T-helper 2 cell treated with Interferon-gamma antibody and Interleukin-4, amounts not matched to agents 5 μg/mL and 100 μg/mL, for 36 hours (primary cell): ENCODE measurements at regions not wholly inside any gene's neighbourhood (a gene's known extent, or its start where the extent isn't known, plus 50 kb on each side); places are given as distances from the start of the nearest gene placed in this dataset.
"Not testable (repeated sequence)": the region's sequence is repeated elsewhere in the genome, so short reads cannot be mapped to it uniquely, and the experiment has no call there.

ENCODE experiments used
- DNase-seq: peaks from one replicate; pipeline ENCODE4 v3.0.0; 2021; ENCODE audit warnings: low spot score
- H3K27ac Mint-ChIP-seq: one replicate; pipeline ENCODE4 v1.8.0; 2021; ENCODE audit warnings: mild to moderate bottlenecking, mixed read lengths
- H3K27me3 Mint-ChIP-seq: one replicate; pipeline ENCODE4 v1.8.0; 2021; ENCODE audit warnings: low read depth, mixed read lengths
- H3K36me3 Mint-ChIP-seq: one replicate; pipeline ENCODE4 v1.8.0; 2021; ENCODE audit warnings: low read depth, mixed read lengths
- H3K4me1 Mint-ChIP-seq: one replicate; pipeline ENCODE4 v1.8.0; 2021; ENCODE audit warnings: low read depth, mixed read lengths
- H3K4me3 Mint-ChIP-seq: one replicate; pipeline ENCODE4 v1.8.0; 2022; ENCODE audit warnings: mild to moderate bottlenecking, moderate library complexity, mixed read lengths
- H3K9me3 Mint-ChIP-seq: one replicate; pipeline ENCODE4 v1.8.0; 2021; ENCODE audit warnings: mixed read lengths

DNA sequence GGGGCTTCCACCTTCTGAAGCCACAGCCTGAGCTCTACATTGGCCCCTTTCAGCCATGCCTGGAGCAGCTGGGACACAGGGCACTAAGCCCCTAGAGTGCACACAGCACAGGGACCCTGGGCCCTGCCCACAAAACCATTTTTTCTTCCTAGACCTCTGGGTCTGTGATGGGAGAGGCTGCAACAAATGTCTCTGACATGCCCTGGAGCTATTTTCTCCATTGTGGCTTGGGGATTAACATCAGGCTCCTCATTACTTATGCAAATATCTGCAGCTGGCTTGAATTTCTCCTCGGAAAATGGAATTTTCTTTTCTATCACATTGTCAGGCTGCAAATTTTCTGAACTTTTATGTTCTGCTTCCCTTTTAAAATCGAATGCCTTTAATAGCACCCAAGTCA, 795.7 kb downstream of the LTN1 start:
- Mint-ChIP-seq H3K27me3 (no peaks in the 10 kb centered on the region), H3K36me3 (no peaks in the 10 kb centered on the region), H3K9me3 (peaks cover 28% of the 10 kb centered on the region), H3K27ac (no peak overlapping the region), H3K4me3 (no peak overlapping the region), H3K4me1 (no peaks in the 10 kb centered on the region)
- no peak for DNase-seq

DNA sequence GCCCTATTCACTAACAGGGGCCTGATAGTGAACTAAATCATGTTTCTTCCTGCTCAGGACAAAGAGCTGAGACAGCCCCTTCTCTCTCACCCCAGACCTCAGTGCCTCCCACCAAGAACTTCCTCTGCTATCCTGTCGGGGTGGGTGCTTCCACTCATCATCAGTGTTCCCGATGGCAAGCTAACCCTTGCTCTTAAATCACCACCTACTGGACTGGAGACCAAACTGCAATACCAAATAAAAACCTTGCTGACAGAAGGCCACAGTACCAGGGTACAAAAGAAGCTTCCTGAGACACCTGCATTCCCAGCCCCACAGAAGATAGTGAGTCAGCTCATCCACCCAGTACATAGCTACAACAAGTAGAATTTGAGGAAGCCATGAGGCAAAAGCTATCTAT, 799.5 kb downstream of the LTN1 start:
- Mint-ChIP-seq H3K9me3 (peaks cover 30% of the 10 kb centered on the region), H3K36me3 (no peaks in the 10 kb centered on the region), H3K4me1 (no peaks in the 10 kb centered on the region), H3K27me3 (no peaks in the 10 kb centered on the region), H3K27ac (no peak overlapping the region), H3K4me3 (no peak overlapping the region)
- DNase-seq, result no peak

DNA sequence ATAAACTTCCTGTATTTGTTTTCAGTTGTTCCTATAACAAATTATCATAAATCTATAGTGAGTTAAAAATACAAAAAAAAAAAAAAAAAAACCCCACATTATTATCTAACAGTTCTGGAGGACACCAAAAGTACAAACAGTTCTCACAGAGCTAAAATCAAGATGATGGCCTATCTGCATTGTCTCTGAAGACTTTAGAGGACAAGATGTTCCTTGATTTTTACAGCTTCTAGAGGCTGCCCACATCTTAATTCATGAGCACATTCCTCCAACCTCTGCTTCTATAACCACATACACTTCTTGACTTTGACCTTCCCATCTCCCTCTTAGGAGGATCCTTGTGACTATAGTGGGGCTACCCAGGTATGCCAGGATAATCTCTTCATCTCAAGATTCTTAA, 806.1 kb downstream of the LTN1 start:
- Mint-ChIP-seq H3K36me3 (no peaks in the 10 kb centered on the region), H3K4me1 (no peaks in the 10 kb centered on the region), H3K27ac (no peak overlapping the region), H3K4me3 (no peak overlapping the region), H3K9me3 (peaks cover 6% of the 10 kb centered on the region), H3K27me3 (no peaks in the 10 kb centered on the region)
- DNase-seq, result no peak

DNA sequence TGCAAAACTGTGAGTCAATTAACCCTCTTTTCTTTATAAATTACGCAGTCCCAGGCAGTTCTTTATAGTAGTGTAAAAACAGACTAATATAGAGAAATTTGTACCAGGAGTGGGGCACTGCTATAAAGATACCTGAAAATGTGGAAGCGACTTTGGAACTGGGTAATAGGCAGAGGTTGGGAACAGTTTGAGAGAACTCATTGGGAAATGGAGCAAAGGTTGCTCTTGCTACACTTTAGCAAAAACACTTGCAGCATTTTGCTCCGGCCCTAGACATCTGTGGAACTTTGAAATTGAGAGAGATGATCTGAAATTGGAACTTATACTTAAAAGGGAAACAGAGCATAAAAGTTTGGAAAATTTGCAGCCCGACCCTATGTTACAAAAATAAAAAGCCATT, 810.9 kb downstream of the LTN1 start:
- DNase-seq, result no peak
- Mint-ChIP-seq H3K9me3 (peaks cover 4% of the 10 kb centered on the region), H3K4me3 (no peak overlapping the region), H3K27me3 (no peaks in the 10 kb centered on the region), H3K4me1 (no peaks in the 10 kb centered on the region), H3K27ac (no peak overlapping the region), H3K36me3 (no peaks in the 10 kb centered on the region)

DNA sequence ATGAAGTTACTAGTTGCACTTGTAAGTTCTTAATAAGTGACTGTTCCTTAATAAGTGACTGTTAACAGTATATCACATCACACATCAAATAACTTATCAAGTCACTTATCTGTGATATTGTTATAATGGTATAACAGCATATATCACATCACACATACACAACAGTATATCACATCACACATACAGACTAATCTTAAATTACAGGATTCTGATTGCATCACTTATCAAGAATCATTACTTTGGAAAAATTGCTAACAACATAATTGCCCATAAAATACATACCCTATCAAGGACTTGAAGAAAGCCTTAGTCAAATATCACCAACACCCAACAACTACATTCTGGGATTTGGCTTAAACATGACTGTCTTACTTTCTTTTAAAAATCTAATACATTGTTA, 813.5 kb downstream of the LTN1 start:
- Mint-ChIP-seq H3K9me3 (peaks cover 4% of the 10 kb centered on the region), H3K4me3 (no peak overlapping the region), H3K27ac (no peak overlapping the region), H3K4me1 (no peaks in the 10 kb centered on the region), H3K36me3 (no peaks in the 10 kb centered on the region), H3K27me3 (no peaks in the 10 kb centered on the region)
- DNase-seq, result no peak

DNA sequence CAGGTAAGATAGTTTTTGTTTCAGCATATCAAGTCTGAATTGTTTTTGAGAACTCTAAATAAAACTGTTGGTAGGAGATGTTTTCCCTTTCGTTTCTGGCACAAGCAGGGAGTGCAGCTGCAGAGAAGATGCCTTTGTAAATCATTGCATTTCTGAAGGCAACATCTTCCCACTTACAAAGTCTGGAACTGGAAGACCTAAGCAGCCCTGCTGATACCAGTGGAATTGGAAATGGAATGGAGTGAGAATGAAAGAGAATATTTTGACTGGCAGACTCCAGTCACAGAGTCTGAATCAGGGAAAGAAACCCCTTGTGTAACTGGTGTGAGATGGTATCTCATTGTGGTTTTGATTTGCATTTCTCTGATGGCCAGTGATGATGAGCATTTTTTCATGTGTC, 815.6 kb downstream of the LTN1 start:
- DNase-seq, result no peak
- H3K27ac Mint-ChIP-seq, result no peak overlapping the region
- H3K4me3 Mint-ChIP-seq, result no peak overlapping the region
- H3K4me1 Mint-ChIP-seq, result no peaks in the 10 kb centered on the region
- H3K27me3 Mint-ChIP-seq, result no peaks in the 10 kb centered on the region
- H3K9me3 Mint-ChIP-seq, result no peaks in the 10 kb centered on the region
- no peaks in the 10 kb centered on the region for H3K36me3 Mint-ChIP-seq

DNA sequence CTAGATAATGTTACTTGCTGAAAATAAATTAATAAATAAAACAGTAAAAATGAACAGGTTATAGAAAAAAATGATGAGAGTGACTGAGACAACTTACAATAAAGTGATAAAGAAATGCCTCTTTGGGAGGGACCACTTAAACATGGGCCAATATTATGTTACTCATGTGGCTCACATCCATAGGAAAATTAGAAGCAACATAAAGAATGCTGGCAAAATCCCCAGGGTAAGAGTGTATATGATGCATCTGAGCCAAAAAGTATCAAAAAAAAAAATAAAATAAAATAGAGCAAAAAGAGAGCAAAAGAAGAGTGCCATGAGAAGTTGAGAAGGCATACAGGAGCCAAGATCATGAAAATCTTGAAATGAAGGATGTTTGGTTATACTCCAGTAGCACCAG, 818.0 kb downstream of the LTN1 start:
- Mint-ChIP-seq H3K27ac (no peak overlapping the region), H3K9me3 (no peaks in the 10 kb centered on the region), H3K27me3 (no peaks in the 10 kb centered on the region), H3K4me1 (no peaks in the 10 kb centered on the region), H3K4me3 (no peak overlapping the region), H3K36me3 (no peaks in the 10 kb centered on the region)
- DNase-seq, result no peak

DNA sequence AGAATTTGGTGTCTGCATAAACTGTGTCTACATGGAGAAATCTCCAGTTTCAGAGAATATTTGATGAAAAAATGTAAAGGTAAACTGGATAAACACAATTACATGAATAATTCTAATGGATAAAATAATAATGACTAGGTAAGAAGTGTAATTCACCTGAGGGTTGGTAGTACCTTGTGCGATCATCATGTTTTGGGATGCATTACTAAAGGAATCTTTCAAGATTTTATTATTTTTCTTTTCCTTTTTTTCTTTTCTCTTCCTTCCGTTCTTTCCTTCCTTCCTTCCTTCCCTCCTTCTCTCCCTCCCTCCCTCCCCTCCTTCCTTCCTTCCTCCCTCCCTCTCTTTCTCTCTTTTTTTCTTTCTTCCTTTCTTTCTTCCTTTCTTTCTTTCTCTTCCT, 818.7 kb downstream of the LTN1 start:
- no peaks in the 10 kb centered on the region for H3K36me3 Mint-ChIP-seq
- no peaks in the 10 kb centered on the region for H3K9me3 Mint-ChIP-seq
- no peaks in the 10 kb centered on the region for H3K4me1 Mint-ChIP-seq
- no peak overlapping the region for H3K4me3 Mint-ChIP-seq
- H3K27me3 Mint-ChIP-seq, result no peaks in the 10 kb centered on the region
- DNase-seq, result no peak
- H3K27ac Mint-ChIP-seq, result no peak overlapping the region

DNA sequence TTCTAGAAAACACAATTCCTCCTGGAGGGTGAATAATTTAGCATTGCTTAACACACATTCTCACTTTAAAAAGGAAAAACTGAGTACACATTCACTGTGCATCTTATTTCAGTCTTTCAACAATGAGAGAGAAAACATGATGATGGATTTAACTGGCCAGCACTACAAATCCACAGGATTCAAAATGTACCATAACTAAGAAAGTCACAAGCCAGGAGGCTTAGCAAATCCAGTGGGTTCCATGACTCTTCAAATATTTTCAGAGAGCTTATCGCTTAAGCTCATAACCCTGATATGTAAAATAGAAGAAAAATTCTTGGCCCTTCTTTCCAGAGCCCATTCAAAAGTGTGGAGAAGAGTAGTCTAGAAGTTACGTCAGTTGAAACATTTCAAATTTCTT, 820.3 kb downstream of the LTN1 start:
- DNase-seq, result no peak
- H3K4me3 Mint-ChIP-seq, result no peak overlapping the region
- no peaks in the 10 kb centered on the region for H3K9me3 Mint-ChIP-seq
- no peaks in the 10 kb centered on the region for H3K27me3 Mint-ChIP-seq
- no peaks in the 10 kb centered on the region for H3K4me1 Mint-ChIP-seq
- no peak overlapping the region for H3K27ac Mint-ChIP-seq
- H3K36me3 Mint-ChIP-seq, result no peaks in the 10 kb centered on the region

DNA sequence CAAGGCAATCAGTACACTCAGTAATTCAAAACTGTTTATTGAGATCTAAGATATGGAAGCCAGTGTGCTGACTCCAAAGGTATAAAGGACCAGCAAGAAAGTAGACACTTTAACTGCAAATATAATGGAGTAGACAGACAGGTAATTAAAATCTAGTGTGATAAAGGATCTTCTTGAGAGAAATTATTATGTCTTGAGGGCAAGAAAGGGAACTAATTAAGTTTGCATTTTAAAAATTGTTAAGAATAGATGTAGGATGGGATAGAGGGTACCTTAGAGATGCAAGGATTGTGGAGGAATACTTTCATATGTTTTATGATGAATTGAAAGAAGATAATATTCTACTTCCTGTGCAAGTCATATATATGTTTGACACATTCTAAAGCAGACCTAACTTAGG, 825.3 kb downstream of the LTN1 start:
- H3K9me3 Mint-ChIP-seq, result peaks cover 15% of the 10 kb centered on the region
- H3K27me3 Mint-ChIP-seq, result no peaks in the 10 kb centered on the region
- DNase-seq, result no peak
- no peaks in the 10 kb centered on the region for H3K4me1 Mint-ChIP-seq
- H3K27ac Mint-ChIP-seq, result no peak overlapping the region
- no peak overlapping the region for H3K4me3 Mint-ChIP-seq
- H3K36me3 Mint-ChIP-seq, result no peaks in the 10 kb centered on the region

DNA sequence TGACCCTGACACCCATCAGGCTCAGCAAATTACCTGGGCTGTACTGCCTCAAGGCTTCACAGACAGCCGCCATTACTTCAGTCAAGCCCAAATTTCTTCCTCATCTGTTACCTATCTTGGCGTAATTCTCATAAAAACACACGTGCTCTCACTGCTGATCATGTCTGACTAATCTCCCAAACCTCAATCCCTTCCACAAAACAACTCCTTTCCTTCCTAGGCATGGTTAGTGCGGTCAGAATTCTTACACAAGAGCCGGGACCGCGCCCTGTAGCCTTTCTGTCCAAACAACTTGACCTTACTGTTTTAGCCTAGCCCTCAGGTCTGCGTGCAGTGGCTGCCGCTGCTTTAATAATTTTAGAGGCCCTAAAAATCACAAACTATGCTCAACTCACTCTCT, 828.2 kb downstream of the LTN1 start:
- peaks cover 20% of the 10 kb centered on the region for H3K9me3 Mint-ChIP-seq
- DNase-seq, H3K4me1 Mint-ChIP-seq, H3K27ac Mint-ChIP-seq, H3K27me3 Mint-ChIP-seq, H3K4me3 Mint-ChIP-seq, H3K36me3 Mint-ChIP-seq: not testable (repeated sequence)

DNA sequence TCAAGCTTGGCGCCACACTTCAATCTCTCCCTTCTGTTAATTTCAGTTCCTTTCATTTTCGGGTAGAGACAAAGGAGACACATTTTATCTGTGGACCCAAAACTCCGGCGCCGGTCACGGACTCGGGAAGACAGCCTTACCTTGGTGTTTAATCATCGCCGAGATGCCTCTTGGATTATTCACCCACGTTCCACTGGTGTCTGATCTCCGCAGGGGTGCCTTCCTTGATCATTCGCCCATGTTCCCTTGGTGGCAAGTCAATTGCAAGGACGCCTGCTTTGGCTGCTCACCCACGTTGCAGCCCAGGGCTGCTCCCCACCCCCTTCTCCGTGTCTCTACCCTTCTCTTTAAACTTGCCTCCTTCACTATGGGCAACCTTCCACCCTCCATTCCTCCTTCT, 830.6 kb downstream of the LTN1 start:
- H3K4me3 Mint-ChIP-seq, H3K4me1 Mint-ChIP-seq, DNase-seq, H3K36me3 Mint-ChIP-seq, H3K27me3 Mint-ChIP-seq, H3K27ac Mint-ChIP-seq: not testable (repeated sequence)
- peaks cover 20% of the 10 kb centered on the region for H3K9me3 Mint-ChIP-seq

DNA sequence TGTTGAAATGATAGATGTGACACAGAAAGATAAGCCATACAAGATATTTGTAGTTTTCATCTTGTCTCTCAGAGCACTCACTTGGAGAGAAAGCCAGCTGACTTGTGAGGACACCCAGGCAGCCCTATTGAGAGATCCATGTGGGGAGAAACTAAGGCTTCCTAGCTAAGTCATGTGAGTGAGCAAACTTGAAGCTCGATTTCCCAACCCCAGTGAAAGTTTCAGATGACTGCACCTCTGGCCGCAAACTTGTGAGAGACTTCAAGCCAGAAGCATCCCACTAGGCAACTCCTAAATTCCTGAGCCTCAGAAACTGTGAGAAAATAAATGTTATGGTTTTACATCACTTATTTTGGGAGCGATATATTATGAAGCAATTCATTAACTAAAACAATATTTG, 832.3 kb downstream of the LTN1 start:
- Mint-ChIP-seq H3K36me3 (no peaks in the 10 kb centered on the region), H3K4me3 (no peak overlapping the region), H3K27me3 (no peaks in the 10 kb centered on the region), H3K4me1 (no peaks in the 10 kb centered on the region), H3K27ac (no peak overlapping the region), H3K9me3 (peaks cover 20% of the 10 kb centered on the region)
- DNase-seq, result no peak

DNA sequence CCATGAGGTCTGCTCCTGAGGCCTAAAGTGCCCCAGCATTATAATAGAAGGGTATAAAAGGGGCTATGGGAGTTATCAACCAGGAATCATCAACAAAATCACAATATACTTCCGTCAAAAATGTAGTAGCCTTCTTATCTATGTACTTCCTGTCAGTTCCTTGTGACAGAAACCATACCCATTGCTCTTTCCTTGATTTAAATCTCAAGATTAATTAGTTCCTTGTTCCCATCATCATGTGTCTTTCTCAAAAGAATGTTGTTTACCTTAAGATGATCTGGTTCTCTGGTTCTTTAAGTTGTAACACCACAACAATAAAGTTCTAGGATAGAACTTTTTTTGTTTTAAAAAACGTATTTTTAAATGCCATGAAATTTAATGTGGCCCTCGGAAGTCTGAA, 833.3 kb downstream of the LTN1 start:
- no peaks in the 10 kb centered on the region for H3K4me1 Mint-ChIP-seq
- no peak overlapping the region for H3K4me3 Mint-ChIP-seq
- no peak for DNase-seq
- H3K27me3 Mint-ChIP-seq, result no peaks in the 10 kb centered on the region
- H3K27ac Mint-ChIP-seq, result no peak overlapping the region
- no peaks in the 10 kb centered on the region for H3K36me3 Mint-ChIP-seq
- H3K9me3 Mint-ChIP-seq, result peaks cover 17% of the 10 kb centered on the region

DNA sequence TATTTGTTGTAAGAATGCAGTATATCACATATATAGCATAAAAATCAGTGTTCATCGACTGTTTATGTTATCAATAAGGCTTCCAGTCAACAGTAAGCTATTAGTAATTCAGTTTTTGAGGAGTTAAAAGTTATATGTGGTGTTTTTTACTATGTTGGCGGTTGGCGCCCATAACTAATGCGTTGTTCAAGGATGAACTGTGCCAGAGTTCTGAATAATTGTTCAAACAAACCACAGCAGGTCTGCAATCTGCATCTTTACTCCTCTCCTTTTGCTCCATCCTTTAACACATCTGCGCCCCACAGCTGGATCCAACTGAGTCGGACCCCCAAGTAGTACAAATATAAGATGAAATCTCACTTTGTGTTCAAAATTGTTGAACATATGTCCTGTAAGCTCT, 836.1 kb downstream of the LTN1 start:
- Mint-ChIP-seq H3K36me3 (no peaks in the 10 kb centered on the region), H3K4me3 (no peak overlapping the region), H3K27me3 (no peaks in the 10 kb centered on the region), H3K27ac (no peak overlapping the region), H3K4me1 (no peaks in the 10 kb centered on the region), H3K9me3 (no peaks in the 10 kb centered on the region)
- DNase-seq, result no peak

DNA sequence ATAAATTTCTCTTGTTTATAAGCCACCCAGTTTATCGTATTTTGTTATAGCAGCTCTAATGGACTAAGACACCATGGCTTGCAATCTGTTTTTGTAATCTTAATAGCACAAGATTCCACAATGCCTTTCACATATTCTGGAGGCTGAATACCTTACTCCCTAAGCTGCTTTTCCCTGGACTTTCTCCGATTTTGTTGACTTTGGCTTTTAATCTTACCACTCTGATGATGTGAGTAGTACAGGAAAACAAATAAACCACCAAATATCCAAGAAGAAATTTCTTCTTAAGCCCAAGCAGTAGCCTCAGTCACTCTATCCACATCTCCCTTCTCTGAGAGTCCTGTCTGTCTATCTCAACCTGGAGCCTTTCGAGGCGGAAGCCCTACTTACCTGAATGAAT, 838.6 kb downstream of the LTN1 start:
- no peaks in the 10 kb centered on the region for H3K4me1 Mint-ChIP-seq
- no peaks in the 10 kb centered on the region for H3K36me3 Mint-ChIP-seq
- no peaks in the 10 kb centered on the region for H3K27me3 Mint-ChIP-seq
- H3K4me3 Mint-ChIP-seq, result no peak overlapping the region
- no peak for DNase-seq
- no peaks in the 10 kb centered on the region for H3K9me3 Mint-ChIP-seq
- no peak overlapping the region for H3K27ac Mint-ChIP-seq
